ENCODE measurements at regions not wholly inside any gene's neighbourhood (a gene's known extent, or its start where the extent isn't known, plus 50 kb on each side); places are given as distances from the start of the nearest gene placed in this dataset.

GRCh38 chr11:115926138-115926537 lies 421.9 kb upstream of the CADM1 start:
- DNase-seq (ENCODE audit: low read depth), result no peak

GRCh38 chr11:115925568-115926090 lies 421.4 kb upstream of the CADM1 start:
- no peak for DNase-seq (ENCODE audit: low read depth)

- no peak for DNase-seq (ENCODE audit: low read depth)
Measured at GRCh38 chr11:115924744-115925567, 420.7 kb upstream of the CADM1 start.

GRCh38 chr11:115922876-115923275 lies 418.7 kb upstream of the CADM1 start:
- no peak for DNase-seq (ENCODE audit: low read depth)

GRCh38 chr11:115921986-115922385 lies 417.8 kb upstream of the CADM1 start:
- DNase-seq (ENCODE audit: low read depth), result no peak

GRCh38 chr11:115921540-115921939 lies 417.3 kb upstream of the CADM1 start:
- DNase-seq (ENCODE audit: low read depth), result no peak

GRCh38 chr11:115920841-115921480 lies 416.7 kb upstream of the CADM1 start:
- DNase-seq (ENCODE audit: low read depth), result no peak

GRCh38 chr11:115920092-115920461 lies 415.9 kb upstream of the CADM1 start:
- DNase-seq (ENCODE audit: low read depth), result no peak

GRCh38 chr11:115919341-115920091 lies 415.3 kb upstream of the CADM1 start:
- DNase-seq (ENCODE audit: low read depth), result no peak

- DNase-seq (ENCODE audit: low read depth), result no peak
Measured at GRCh38 chr11:115918576-115918975, 414.4 kb upstream of the CADM1 start.

- DNase-seq (ENCODE audit: low read depth), result no peak
Measured at GRCh38 chr11:115916608-115917007, 412.4 kb upstream of the CADM1 start.

GRCh38 chr11:115912484-115912945 lies 408.3 kb upstream of the CADM1 start:
- DNase-seq (ENCODE audit: low read depth), result no peak

- no peak for DNase-seq (ENCODE audit: low read depth)
Measured at GRCh38 chr11:115911613-115912346, 407.6 kb upstream of the CADM1 start.

- no peak for DNase-seq (ENCODE audit: low read depth)
Measured at GRCh38 chr11:115910379-115910778, 406.2 kb upstream of the CADM1 start.

GRCh38 chr11:115906171-115906570 lies 402.0 kb upstream of the CADM1 start:
- DNase-seq (ENCODE audit: low read depth), result no peak

- no peak for DNase-seq (ENCODE audit: low read depth)
Measured at GRCh38 chr11:115905341-115906000, 401.3 kb upstream of the CADM1 start.

- no peak for DNase-seq (ENCODE audit: low read depth)
Measured at GRCh38 chr11:115903179-115903578, 399.0 kb upstream of the CADM1 start.

- DNase-seq (ENCODE audit: low read depth), result no peak
Measured at GRCh38 chr11:115901069-115901468, 396.9 kb upstream of the CADM1 start.

- DNase-seq (ENCODE audit: low read depth), result no peak
Measured at GRCh38 chr11:115900111-115900510, 395.9 kb upstream of the CADM1 start.

GRCh38 chr11:115897707-115898106 lies 393.5 kb upstream of the CADM1 start:
- DNase-seq (ENCODE audit: low read depth), result no peak

GRCh38 chr11:115896084-115896483 lies 391.9 kb upstream of the CADM1 start:
- DNase-seq (ENCODE audit: low read depth), result no peak
